ENCODE measurements at regions not wholly inside any gene's neighbourhood (a gene's known extent, or its start where the extent isn't known, plus 50 kb on each side); places are given as distances from the start of the nearest gene placed in this dataset.

- Histone ChIP-seq H3K4me1 (ENCODE audit: insufficient read depth, low read length, poor library complexity, severe bottlenecking) (peaks cover 5% of the 10 kb centered on the region), H3K27me3 (replicated peaks; ENCODE audit: insufficient read depth, low read depth, low read length, poor library complexity) (no peaks in the 10 kb centered on the region), H3K9me3 (ENCODE audit: low read depth, low read length, poor library complexity, severe bottlenecking) (no peaks in the 10 kb centered on the region), H3K27ac (ENCODE audit: low read depth, low read length, poor library complexity, severe bottlenecking) (no peak overlapping the region), H3K4me3 (ENCODE audit: low read depth, low read length, poor library complexity, severe bottlenecking) (no peak overlapping the region), H3K36me3 (ENCODE audit: insufficient read depth, low read length, poor library complexity, severe bottlenecking) (no peaks in the 10 kb centered on the region)
- no TSS peak for BruUV-seq (replicated peaks)
- peak; percentile 40 for DNase-seq (ENCODE audit: low spot score)
- POLR2A ChIA-PET (ENCODE audit: low non-redundant PET) = no interaction called here
- no peak for TF ChIP-seq EZH2 (IDR thresholded peaks at IDR 0.05; ENCODE audit: borderline replicate concordance, low read depth, low read length, poor library complexity, severe bottlenecking)
- TF ChIP-seq, protein P1, sequence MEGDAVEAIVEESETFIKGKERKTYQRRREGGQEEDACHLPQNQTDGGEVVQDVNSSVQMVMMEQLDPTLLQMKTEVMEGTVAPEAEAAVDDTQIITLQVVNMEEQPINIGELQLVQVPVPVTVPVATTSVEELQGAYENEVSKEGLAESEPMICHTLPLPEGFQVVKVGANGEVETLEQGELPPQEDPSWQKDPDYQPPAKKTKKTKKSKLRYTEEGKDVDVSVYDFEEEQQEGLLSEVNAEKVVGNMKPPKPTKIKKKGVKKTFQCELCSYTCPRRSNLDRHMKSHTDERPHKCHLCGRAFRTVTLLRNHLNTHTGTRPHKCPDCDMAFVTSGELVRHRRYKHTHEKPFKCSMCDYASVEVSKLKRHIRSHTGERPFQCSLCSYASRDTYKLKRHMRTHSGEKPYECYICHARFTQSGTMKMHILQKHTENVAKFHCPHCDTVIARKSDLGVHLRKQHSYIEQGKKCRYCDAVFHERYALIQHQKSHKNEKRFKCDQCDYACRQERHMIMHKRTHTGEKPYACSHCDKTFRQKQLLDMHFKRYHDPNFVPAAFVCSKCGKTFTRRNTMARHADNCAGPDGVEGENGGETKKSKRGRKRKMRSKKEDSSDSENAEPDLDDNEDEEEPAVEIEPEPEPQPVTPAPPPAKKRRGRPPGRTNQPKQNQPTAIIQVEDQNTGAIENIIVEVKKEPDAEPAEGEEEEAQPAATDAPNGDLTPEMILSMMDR (conservative IDR thresholded peaks at IDR 0.05; ENCODE audit: low read depth, low read length) = no peak
- intact Hi-C loops (cut with micrococcal nuclease; ENCODE audit: unreplicated experiment) = no loop called here
- CTCF ChIA-PET = no interaction called here
These were observed 2705.8 kb downstream of the PCDH7 start for GRCh38 chr4:33425936-33426335.

- Histone ChIP-seq H3K27ac (ENCODE audit: low read depth, low read length, poor library complexity, severe bottlenecking) (no peak overlapping the region), H3K27me3 (replicated peaks; ENCODE audit: insufficient read depth, low read depth, low read length, poor library complexity) (no peaks in the 10 kb centered on the region), H3K36me3 (ENCODE audit: insufficient read depth, low read length, poor library complexity, severe bottlenecking) (no peaks in the 10 kb centered on the region), H3K4me3 (ENCODE audit: low read depth, low read length, poor library complexity, severe bottlenecking) (no peak overlapping the region), H3K9me3 (ENCODE audit: low read depth, low read length, poor library complexity, severe bottlenecking) (no peaks in the 10 kb centered on the region), H3K4me1 (ENCODE audit: insufficient read depth, low read length, poor library complexity, severe bottlenecking) (peaks cover 5% of the 10 kb centered on the region)
- TF ChIP-seq, protein P1 (conservative IDR thresholded peaks at IDR 0.05; ENCODE audit: low read depth, low read length) = no peak
- TF ChIP-seq EZH2 (IDR thresholded peaks at IDR 0.05; ENCODE audit: borderline replicate concordance, low read depth, low read length, poor library complexity, severe bottlenecking) = no peak
- no TSS peak for BruUV-seq (replicated peaks)
- POLR2A ChIA-PET (ENCODE audit: low non-redundant PET) = no interaction called here
- DNase-seq (ENCODE audit: low spot score) = no peak
- intact Hi-C loops (cut with micrococcal nuclease; ENCODE audit: unreplicated experiment) = no loop called here
- CTCF ChIA-PET = no interaction called here
These were observed 2707.5 kb downstream of the PCDH7 start for GRCh38 chr4:33427676-33428075.

- Histone ChIP-seq H3K4me3 (ENCODE audit: low read depth, low read length, poor library complexity, severe bottlenecking) (no peak overlapping the region), H3K27me3 (replicated peaks; ENCODE audit: insufficient read depth, low read depth, low read length, poor library complexity) (no peaks in the 10 kb centered on the region), H3K9me3 (ENCODE audit: low read depth, low read length, poor library complexity, severe bottlenecking) (no peaks in the 10 kb centered on the region), H3K4me1 (ENCODE audit: insufficient read depth, low read length, poor library complexity, severe bottlenecking) (peaks cover 5% of the 10 kb centered on the region), H3K27ac (ENCODE audit: low read depth, low read length, poor library complexity, severe bottlenecking) (no peak overlapping the region), H3K36me3 (ENCODE audit: insufficient read depth, low read length, poor library complexity, severe bottlenecking) (no peaks in the 10 kb centered on the region)
- TF ChIP-seq EZH2 (IDR thresholded peaks at IDR 0.05; ENCODE audit: borderline replicate concordance, low read depth, low read length, poor library complexity, severe bottlenecking) = no peak
- TF ChIP-seq, protein P1 (conservative IDR thresholded peaks at IDR 0.05; ENCODE audit: low read depth, low read length) = no peak
- ChIA-PET POLR2A (ENCODE audit: low non-redundant PET) (no interaction called here), CTCF (no interaction called here)
- intact Hi-C loops (cut with micrococcal nuclease; ENCODE audit: unreplicated experiment) = no loop called here
- no peak for DNase-seq (ENCODE audit: low spot score)
- no TSS peak for BruUV-seq (replicated peaks)
These were observed 2709.8 kb downstream of the PCDH7 start for GRCh38 chr4:33429971-33430370.
